ENCODE measurements at regions not wholly inside any gene's neighbourhood (a gene's known extent, or its start where the extent isn't known, plus 50 kb on each side); places are given as distances from the start of the nearest gene placed in this dataset.

DNA sequence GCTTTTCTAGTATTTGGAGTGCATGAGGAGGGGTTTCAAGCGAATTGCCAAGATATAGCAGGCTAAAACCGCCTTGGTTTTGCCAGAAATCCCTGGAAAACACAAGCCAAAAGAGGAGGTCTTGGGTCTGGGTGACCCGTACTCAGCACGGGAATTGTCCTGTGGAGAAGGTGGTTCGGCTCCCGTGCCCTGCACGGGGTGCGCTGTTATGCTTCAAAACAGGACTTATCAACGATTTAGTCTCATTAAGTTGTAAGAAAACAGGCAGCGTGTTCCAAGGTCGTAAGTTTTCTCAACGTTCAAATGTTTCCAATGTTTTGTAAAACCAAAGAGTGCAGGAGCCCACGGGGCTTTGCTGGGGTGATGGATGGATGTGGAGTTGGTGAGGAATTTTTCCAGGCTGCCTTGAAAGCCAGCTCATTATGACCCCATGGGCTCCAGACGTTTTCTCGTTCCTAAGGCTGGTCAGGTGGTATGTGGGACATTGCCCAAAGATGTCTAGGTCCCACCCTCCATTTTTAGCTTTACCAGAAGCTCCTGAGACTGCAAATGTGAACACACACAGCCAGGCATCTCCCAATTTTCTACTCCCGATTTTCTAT lies 75.4 kb upstream of the CLDN14 start:
- H2AFZ ChIP-seq (ENCODE audit: low read depth, low read length, severe bottlenecking), result no peak overlapping the region
- no peaks in the 10 kb centered on the region for H3K9me2 ChIP-seq (replicated peaks; ENCODE audit: insufficient read depth, low read length)

DNA sequence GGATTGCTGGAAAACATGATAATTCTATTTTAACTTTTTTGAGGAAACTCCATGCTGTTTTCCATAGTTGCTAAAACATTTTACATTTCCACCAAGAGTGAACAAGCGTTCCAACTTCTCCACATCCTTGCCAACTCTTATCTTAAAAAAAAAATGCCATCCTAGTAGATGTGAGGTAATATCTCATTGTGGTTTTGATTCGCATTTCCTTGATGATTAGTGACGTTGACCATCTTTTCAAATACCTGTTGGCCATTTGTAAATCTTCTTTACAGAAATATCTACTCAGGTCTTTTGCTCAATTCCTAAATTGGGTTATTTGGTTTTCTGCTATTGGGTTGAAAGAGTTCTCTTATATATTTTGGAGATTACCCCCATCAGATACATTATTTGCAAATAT lies 77.4 kb upstream of the CLDN14 start:
- Histone ChIP-seq H3F3A (ENCODE audit: insufficient read depth) (no peaks in the 10 kb centered on the region), H3K4me2 (ENCODE audit: low read depth, low read length, poor library complexity, severe bottlenecking) (no peak overlapping the region), H3K4me3 (ENCODE audit: insufficient read depth, low read length, poor library complexity, severe bottlenecking) (no peak overlapping the region), H3K27me3 (ENCODE audit: low read length) (no peaks in the 10 kb centered on the region), H4K20me1 (ENCODE audit: low read depth, low read length) (no peaks in the 10 kb centered on the region), H3K9ac (ENCODE audit: low read length) (no peak overlapping the region), H3K36me3 (ENCODE audit: low read length) (no peaks in the 10 kb centered on the region), H3K27ac (ENCODE audit: low read depth, low read length) (no peak overlapping the region), H3K79me2 (ENCODE audit: insufficient read depth, low read length) (no peaks in the 10 kb centered on the region), H2AFZ (ENCODE audit: low read depth, low read length, severe bottlenecking) (no peak overlapping the region), H3K9me3 (ENCODE audit: insufficient read depth, low read length) (no peaks in the 10 kb centered on the region), H3K9me2 (replicated peaks; ENCODE audit: insufficient read depth, low read length) (no peaks in the 10 kb centered on the region)
- TF ChIP-seq, protein P1, sequence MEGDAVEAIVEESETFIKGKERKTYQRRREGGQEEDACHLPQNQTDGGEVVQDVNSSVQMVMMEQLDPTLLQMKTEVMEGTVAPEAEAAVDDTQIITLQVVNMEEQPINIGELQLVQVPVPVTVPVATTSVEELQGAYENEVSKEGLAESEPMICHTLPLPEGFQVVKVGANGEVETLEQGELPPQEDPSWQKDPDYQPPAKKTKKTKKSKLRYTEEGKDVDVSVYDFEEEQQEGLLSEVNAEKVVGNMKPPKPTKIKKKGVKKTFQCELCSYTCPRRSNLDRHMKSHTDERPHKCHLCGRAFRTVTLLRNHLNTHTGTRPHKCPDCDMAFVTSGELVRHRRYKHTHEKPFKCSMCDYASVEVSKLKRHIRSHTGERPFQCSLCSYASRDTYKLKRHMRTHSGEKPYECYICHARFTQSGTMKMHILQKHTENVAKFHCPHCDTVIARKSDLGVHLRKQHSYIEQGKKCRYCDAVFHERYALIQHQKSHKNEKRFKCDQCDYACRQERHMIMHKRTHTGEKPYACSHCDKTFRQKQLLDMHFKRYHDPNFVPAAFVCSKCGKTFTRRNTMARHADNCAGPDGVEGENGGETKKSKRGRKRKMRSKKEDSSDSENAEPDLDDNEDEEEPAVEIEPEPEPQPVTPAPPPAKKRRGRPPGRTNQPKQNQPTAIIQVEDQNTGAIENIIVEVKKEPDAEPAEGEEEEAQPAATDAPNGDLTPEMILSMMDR (IDR thresholded peaks at IDR 0.05; ENCODE audit: insufficient read depth, low read length, poor library complexity, severe bottlenecking), result no peak
- no peak for TF ChIP-seq EZH2phosphoT487 (conservative IDR thresholded peaks at IDR 0.05; ENCODE audit: low read length)

More for the DNA sequence above, 75.4 kb upstream of the CLDN14 start:
- no peaks in the 10 kb centered on the region for H3K79me2 ChIP-seq (ENCODE audit: insufficient read depth, low read length)
- H3K27ac ChIP-seq (ENCODE audit: low read depth, low read length), result no peak overlapping the region
- no peak for TF ChIP-seq EZH2phosphoT487 (conservative IDR thresholded peaks at IDR 0.05; ENCODE audit: low read length)
- TF ChIP-seq, protein P1 (IDR thresholded peaks at IDR 0.05; ENCODE audit: insufficient read depth, low read length, poor library complexity, severe bottlenecking), result no peak
- H3K27me3 ChIP-seq (ENCODE audit: low read length), result no peaks in the 10 kb centered on the region
- H4K20me1 ChIP-seq (ENCODE audit: low read depth, low read length), result no peaks in the 10 kb centered on the region
- no peak overlapping the region for H3K9ac ChIP-seq (ENCODE audit: low read length)
- H3K36me3 ChIP-seq (ENCODE audit: low read length), result no peaks in the 10 kb centered on the region
- H3F3A ChIP-seq (ENCODE audit: insufficient read depth), result no peaks in the 10 kb centered on the region
- no peak overlapping the region for H3K4me2 ChIP-seq (ENCODE audit: low read depth, low read length, poor library complexity, severe bottlenecking)
- no peaks in the 10 kb centered on the region for H3K9me3 ChIP-seq (ENCODE audit: insufficient read depth, low read length)
- no peak overlapping the region for H3K4me3 ChIP-seq (ENCODE audit: insufficient read depth, low read length, poor library complexity, severe bottlenecking)

DNA sequence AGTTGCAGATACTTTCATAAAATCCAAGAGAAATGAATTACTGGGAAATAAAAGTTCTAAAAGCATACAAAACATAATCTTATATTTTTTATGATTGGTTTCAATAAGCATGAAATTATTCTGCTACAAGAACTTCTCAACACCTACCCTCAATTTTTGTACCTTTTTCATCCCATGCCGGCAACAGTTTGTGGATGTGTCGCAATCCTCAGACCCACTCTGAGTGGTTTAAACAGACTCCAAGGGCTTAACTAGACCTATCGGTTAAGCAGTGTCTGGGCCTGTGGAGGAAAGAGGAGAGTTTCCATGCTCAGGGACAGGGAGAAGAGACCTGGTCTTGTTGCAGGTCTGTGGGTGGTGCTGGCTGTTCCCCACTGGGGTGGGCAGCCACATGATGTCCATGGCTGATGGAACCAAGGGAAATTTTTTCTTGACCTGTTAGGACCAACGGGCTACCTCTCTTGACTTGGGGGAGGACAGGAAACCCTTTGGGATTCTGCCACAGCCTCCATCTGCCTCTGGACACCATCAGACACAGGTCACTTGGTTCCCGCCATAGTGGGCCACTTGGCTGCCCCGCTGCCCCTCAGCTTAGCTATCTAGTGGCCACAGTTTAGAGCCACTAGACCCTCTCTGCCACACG lies 81.1 kb upstream of the CLDN14 start:
- Histone ChIP-seq H4K20me1 (ENCODE audit: low read depth, low read length) (no peaks in the 10 kb centered on the region), H3K4me2 (ENCODE audit: low read depth, low read length, poor library complexity, severe bottlenecking) (no peak overlapping the region), H3K9ac (ENCODE audit: low read length) (no peak overlapping the region), H3K9me3 (ENCODE audit: insufficient read depth, low read length) (no peaks in the 10 kb centered on the region), H3K4me3 (ENCODE audit: insufficient read depth, low read length, poor library complexity, severe bottlenecking) (no peak overlapping the region), H3K9me2 (replicated peaks; ENCODE audit: insufficient read depth, low read length) (no peaks in the 10 kb centered on the region), H3K36me3 (ENCODE audit: low read length) (no peaks in the 10 kb centered on the region), H3K79me2 (ENCODE audit: insufficient read depth, low read length) (no peaks in the 10 kb centered on the region), H3K27ac (ENCODE audit: low read depth, low read length) (no peak overlapping the region), H3K27me3 (ENCODE audit: low read length) (no peaks in the 10 kb centered on the region), H2AFZ (ENCODE audit: low read depth, low read length, severe bottlenecking) (no peak overlapping the region), H3F3A (ENCODE audit: insufficient read depth) (no peaks in the 10 kb centered on the region)
- no peak for TF ChIP-seq EZH2phosphoT487 (conservative IDR thresholded peaks at IDR 0.05; ENCODE audit: low read length)
- TF ChIP-seq, protein P1 (IDR thresholded peaks at IDR 0.05; ENCODE audit: insufficient read depth, low read length, poor library complexity, severe bottlenecking), result no peak
